ENCODE measurements at regions not wholly inside any gene's neighbourhood (a gene's known extent, or its start where the extent isn't known, plus 50 kb on each side); places are given as distances from the start of the nearest gene placed in this dataset.

DNA sequence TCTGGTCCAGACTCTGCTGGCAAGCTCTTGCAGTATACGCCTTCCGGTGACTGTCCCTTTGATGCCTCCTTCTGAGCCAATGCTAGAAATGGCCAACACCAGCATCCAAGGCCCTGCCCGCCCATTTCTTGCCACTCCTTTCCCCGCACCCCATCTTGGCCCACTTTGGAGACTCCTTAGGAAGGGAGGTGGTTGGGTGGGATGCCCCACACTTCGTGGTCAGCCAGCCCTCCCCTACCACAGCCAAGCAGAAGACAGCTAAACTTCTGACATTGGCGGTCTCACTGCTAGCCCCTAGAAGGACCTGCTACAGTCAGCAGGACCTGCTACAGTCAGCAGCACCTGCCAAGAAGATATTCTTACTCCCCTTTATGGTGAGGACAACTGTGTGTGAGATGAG is 73.5 kb upstream of the CLDN14 start:
- DNase-seq (ENCODE audit: low spot score) = no peak
- H3K27ac ChIP-seq (ENCODE audit: low read depth, low read length, poor library complexity, severe bottlenecking) = no peak overlapping the region
- no TSS peak for BruUV-seq (replicated peaks)
- no peaks in the 10 kb centered on the region for H3K4me1 ChIP-seq (ENCODE audit: insufficient read depth, low read length, poor library complexity, severe bottlenecking)
- intact Hi-C loops (cut with micrococcal nuclease; ENCODE audit: unreplicated experiment) = no loop called here
- H3K4me3 ChIP-seq (ENCODE audit: low read depth, low read length, poor library complexity, severe bottlenecking) = no peak overlapping the region
- no peaks in the 10 kb centered on the region for H3K9me3 ChIP-seq (ENCODE audit: low read depth, low read length, poor library complexity, severe bottlenecking)
- POLR2A ChIA-PET (ENCODE audit: low non-redundant PET) = interaction anchor here (0.7 kb wide), 1 partner anchor 266 kb away, joined by 3 read pairs; no protein-coding TSS in a partner anchor
- no peak for TF ChIP-seq EZH2 (IDR thresholded peaks at IDR 0.05; ENCODE audit: borderline replicate concordance, low read depth, low read length, poor library complexity, severe bottlenecking)
- TF ChIP-seq, protein P1, sequence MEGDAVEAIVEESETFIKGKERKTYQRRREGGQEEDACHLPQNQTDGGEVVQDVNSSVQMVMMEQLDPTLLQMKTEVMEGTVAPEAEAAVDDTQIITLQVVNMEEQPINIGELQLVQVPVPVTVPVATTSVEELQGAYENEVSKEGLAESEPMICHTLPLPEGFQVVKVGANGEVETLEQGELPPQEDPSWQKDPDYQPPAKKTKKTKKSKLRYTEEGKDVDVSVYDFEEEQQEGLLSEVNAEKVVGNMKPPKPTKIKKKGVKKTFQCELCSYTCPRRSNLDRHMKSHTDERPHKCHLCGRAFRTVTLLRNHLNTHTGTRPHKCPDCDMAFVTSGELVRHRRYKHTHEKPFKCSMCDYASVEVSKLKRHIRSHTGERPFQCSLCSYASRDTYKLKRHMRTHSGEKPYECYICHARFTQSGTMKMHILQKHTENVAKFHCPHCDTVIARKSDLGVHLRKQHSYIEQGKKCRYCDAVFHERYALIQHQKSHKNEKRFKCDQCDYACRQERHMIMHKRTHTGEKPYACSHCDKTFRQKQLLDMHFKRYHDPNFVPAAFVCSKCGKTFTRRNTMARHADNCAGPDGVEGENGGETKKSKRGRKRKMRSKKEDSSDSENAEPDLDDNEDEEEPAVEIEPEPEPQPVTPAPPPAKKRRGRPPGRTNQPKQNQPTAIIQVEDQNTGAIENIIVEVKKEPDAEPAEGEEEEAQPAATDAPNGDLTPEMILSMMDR (conservative IDR thresholded peaks at IDR 0.05; ENCODE audit: low read depth, low read length) = no peak
- no peaks in the 10 kb centered on the region for H3K27me3 ChIP-seq (replicated peaks; ENCODE audit: insufficient read depth, low read depth, low read length, poor library complexity)
- CTCF ChIA-PET = no interaction called here
- H3K36me3 ChIP-seq (ENCODE audit: insufficient read depth, low read length, poor library complexity, severe bottlenecking) = no peaks in the 10 kb centered on the region

DNA sequence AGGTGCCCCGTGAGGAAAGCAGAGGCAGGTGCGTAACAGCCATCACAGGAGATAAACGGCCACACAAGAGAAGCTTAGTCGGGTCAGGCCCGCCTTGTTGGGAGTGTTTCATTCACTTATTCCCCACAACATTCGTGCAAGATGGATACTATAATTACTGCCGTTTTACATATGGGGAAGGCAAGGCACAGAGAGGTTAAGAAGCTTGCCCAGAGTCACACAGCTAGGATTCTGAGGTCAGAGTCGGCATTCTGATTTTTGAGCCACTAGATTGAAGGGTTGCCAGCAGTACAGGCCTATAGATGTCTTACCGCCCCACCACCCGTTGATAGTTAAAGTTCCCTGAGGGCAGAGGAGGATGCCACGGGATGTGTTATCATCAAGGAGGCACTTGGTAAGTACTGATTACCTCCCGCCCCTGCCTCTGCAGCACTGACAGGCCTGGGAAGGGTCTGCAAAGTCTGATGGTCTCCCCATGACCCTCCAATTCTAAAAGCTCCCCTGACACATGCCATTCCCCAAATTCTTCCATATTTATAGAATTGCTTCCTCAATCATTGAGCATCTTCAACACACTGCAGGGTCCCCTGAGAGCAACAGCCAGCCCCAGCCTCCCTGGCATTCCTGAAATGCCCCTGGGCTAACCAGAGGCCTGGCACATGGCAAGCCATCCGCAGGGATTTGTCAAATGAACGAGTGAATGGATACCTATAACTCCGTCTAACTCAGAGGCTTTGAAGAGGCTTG is 74.7 kb upstream of the CLDN14 start:
- TF ChIP-seq EZH2 (IDR thresholded peaks at IDR 0.05; ENCODE audit: borderline replicate concordance, low read depth, low read length, poor library complexity, severe bottlenecking) = no peak
- TF ChIP-seq, protein P1 (conservative IDR thresholded peaks at IDR 0.05; ENCODE audit: low read depth, low read length) = no peak
- no peak overlapping the region for H3K27ac ChIP-seq (ENCODE audit: low read depth, low read length, poor library complexity, severe bottlenecking)
- no peaks in the 10 kb centered on the region for H3K27me3 ChIP-seq (replicated peaks; ENCODE audit: insufficient read depth, low read depth, low read length, poor library complexity)
- intact Hi-C loops (cut with micrococcal nuclease; ENCODE audit: unreplicated experiment) = no loop called here
- H3K4me1 ChIP-seq (ENCODE audit: insufficient read depth, low read length, poor library complexity, severe bottlenecking) = no peaks in the 10 kb centered on the region
- no peak for DNase-seq (ENCODE audit: low spot score)
- no peaks in the 10 kb centered on the region for H3K36me3 ChIP-seq (ENCODE audit: insufficient read depth, low read length, poor library complexity, severe bottlenecking)
- H3K4me3 ChIP-seq (ENCODE audit: low read depth, low read length, poor library complexity, severe bottlenecking) = no peak overlapping the region
- POLR2A ChIA-PET (ENCODE audit: low non-redundant PET) = no interaction called here
- no peaks in the 10 kb centered on the region for H3K9me3 ChIP-seq (ENCODE audit: low read depth, low read length, poor library complexity, severe bottlenecking)
- no TSS peak for BruUV-seq (replicated peaks)
- CTCF ChIA-PET = no interaction called here

DNA sequence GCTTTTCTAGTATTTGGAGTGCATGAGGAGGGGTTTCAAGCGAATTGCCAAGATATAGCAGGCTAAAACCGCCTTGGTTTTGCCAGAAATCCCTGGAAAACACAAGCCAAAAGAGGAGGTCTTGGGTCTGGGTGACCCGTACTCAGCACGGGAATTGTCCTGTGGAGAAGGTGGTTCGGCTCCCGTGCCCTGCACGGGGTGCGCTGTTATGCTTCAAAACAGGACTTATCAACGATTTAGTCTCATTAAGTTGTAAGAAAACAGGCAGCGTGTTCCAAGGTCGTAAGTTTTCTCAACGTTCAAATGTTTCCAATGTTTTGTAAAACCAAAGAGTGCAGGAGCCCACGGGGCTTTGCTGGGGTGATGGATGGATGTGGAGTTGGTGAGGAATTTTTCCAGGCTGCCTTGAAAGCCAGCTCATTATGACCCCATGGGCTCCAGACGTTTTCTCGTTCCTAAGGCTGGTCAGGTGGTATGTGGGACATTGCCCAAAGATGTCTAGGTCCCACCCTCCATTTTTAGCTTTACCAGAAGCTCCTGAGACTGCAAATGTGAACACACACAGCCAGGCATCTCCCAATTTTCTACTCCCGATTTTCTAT is 75.4 kb upstream of the CLDN14 start:
- Histone ChIP-seq H3K4me3 (ENCODE audit: low read depth, low read length, poor library complexity, severe bottlenecking) (no peak overlapping the region), H3K4me1 (ENCODE audit: insufficient read depth, low read length, poor library complexity, severe bottlenecking) (no peaks in the 10 kb centered on the region), H3K9me3 (ENCODE audit: low read depth, low read length, poor library complexity, severe bottlenecking) (no peaks in the 10 kb centered on the region), H3K27ac (ENCODE audit: low read depth, low read length, poor library complexity, severe bottlenecking) (no peak overlapping the region), H3K27me3 (replicated peaks; ENCODE audit: insufficient read depth, low read depth, low read length, poor library complexity) (no peaks in the 10 kb centered on the region), H3K36me3 (ENCODE audit: insufficient read depth, low read length, poor library complexity, severe bottlenecking) (no peaks in the 10 kb centered on the region)
- no peak for TF ChIP-seq EZH2 (IDR thresholded peaks at IDR 0.05; ENCODE audit: borderline replicate concordance, low read depth, low read length, poor library complexity, severe bottlenecking)
- TF ChIP-seq, protein P1 (conservative IDR thresholded peaks at IDR 0.05; ENCODE audit: low read depth, low read length) = no peak
- ChIA-PET CTCF (no interaction called here), POLR2A (ENCODE audit: low non-redundant PET) (no interaction called here)
- no peak for DNase-seq (ENCODE audit: low spot score)
- intact Hi-C loops (cut with micrococcal nuclease; ENCODE audit: unreplicated experiment) = no loop called here
- BruUV-seq (replicated peaks) = no TSS peak

Measured in A673 (cell line).